NCI-H1436 (cell line): ENCODE measurements at regions not wholly inside any gene's neighbourhood (a gene's known extent, or its start where the extent isn't known, plus 50 kb on each side); places are given as distances from the start of the nearest gene placed in this dataset.
A peak's percentile ranks its signal among the peaks of the same experiment; 100 is the strongest.
"Not testable (repeated sequence)": the region's sequence is repeated elsewhere in the genome, so short reads cannot be mapped to it uniquely, and the experiment has no call there.

ENCODE experiments used
- DNase-seq: peaks from one replicate; lab custom pipeline; 2025; lab: John Stamatoyannopoulos, UW

DNA sequence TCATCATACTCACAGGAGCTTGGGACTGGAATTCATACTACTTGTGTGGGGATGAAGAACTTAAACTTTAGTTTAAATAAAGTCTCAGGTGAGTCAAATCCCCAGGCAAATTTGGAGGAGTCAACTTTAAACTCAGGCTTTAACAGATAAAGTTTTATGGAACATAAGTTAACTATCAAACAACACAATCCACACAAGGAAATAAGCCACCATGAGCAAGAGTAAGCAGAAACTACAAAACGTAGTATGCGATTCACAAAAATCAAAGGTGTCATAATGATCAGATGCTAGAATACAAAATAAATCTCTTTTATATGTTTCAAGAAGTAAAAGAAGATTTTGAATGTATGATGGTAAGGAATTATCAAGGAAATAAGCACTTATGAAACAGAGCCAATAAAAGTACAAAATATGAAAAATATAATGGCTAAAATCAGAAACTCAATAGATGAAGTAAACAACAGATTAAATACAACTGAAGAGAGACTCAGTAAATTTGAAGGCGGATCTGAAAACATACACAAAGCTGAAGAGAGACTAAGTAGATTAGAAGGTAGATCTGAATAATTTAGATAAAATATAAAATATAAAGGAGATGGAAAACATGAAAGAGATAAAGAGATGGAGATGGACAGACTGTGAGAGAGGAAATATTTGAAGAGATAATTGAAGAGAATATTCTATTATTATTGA lies 97.5 kb upstream of the TWIST2 start:
- DNase-seq = no peak

DNA sequence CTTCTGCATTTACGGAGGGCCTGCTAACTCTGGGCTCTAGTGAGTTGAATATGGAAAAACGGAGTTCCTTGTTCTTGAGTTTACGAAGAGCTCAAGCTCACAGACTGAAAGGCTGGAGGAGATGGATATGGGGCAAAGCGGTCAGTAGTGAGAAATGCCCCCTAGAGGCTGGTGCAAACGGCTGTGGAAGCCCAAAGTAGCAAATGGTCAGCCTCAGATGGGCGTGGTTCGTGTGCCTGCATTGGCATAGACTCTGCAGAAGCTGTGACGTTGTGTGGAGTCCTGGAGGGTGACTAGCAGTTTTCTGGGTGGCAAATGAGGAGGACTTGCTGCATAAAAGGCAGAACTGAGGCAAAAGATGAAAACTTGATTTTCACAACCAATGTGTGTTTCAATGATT lies 93.6 kb upstream of the TWIST2 start:
- no peak for DNase-seq

DNA sequence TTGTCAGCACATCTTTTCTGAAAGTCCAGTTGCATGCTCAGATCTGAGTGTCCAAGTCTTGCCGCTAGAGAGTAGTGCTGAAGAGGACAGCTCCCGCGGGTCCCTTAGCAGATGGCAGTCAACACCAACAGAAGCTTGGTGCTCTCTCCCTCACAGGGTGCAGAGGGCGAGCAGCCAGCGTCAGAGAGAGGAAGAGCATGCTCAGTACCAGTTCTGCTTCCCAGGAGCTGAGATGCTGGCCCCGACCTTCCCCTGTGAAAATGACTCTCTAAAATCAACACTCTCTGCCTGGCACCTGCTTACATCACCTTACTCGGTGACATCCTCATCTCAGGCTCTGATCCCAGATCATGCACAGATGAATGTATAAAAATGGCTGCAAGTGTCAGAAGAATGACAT lies 86.0 kb upstream of the TWIST2 start:
- no peak for DNase-seq

DNA sequence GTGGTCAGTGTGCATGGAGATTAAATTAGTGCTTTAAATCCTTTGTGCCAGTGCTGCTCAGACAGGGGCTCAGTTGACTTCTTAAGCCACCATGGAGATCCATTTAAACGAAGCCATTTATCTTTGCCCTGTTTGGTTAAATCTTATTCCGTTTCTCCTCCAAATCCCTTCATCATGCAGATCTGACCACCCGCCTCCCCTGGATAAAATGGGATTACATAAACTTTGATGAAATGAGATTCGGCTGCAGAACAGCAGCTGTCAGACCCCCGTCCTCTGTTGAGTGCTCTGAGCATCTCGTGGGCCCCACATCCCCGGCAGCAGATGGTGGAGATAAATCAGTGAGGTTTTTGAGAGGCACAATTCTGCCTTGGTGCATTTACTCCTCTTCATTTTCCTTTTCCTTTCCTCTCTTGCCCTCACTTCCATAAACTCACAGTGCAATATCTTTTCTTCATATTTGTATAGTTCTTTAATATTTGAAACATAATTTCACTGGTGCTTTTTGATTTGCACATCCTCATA lies 84.4 kb upstream of the TWIST2 start:
- DNase-seq = no peak

DNA sequence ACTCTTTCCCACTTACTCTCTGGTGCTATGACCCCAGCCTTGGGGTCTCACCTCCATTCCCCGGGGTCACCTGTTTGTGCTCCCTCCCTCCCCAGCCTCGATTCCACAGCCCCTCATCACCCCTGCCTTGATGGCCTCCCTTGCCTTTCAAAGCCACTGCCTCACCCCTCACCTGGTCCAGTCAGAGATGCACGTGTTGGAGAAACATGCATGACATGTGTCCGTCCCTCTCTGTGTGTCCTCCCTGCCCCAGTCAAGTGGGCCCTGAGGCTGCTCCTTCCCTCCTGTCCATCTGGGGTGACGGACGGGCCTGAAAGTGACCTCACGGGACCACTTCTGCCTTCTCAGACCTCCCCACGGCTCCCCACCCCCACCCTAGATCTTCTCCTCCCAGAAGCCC lies 82.3 kb upstream of the TWIST2 start:
- DNase-seq = no peak

DNA sequence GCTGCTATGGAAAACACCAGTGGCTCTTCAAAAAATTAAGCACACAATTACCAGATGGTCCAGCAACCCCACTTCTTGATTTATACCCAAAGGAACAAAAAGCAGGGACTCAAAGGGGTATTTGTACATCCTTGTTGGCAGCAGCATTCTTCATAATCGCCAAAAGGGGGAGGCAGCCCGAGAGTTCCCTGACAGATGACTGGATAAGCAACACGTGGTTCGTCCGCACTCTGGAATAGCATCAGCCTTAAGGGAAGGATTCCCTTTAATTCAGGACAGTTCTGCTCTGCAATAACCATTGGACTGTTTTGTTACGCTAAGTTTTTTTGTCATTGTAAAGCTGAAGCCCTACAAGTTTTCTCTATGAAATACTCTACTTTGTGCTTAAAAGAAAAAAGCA lies 76.7 kb upstream of the TWIST2 start:
- DNase-seq = no peak

DNA sequence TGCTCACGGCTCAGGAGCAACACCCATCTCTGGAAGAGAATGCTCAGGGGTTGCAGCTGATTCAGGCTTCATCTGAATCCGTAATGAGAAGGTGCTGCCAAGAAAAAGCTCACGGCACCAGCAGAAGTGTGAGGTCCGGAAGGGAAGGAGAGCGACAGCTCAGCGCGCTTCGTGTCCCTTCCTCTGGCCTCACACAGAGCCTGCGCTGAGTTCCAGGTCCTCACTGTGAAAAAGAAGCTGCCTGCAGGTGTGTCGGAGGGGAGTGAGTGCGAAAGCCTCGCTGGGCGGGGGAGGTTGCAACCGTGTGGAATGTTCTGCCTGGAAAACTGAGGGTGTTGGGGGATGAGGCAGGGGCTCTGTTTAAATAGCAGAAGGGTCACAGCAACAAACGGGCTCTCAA lies 76.2 kb upstream of the TWIST2 start:
- DNase-seq = no peak

DNA sequence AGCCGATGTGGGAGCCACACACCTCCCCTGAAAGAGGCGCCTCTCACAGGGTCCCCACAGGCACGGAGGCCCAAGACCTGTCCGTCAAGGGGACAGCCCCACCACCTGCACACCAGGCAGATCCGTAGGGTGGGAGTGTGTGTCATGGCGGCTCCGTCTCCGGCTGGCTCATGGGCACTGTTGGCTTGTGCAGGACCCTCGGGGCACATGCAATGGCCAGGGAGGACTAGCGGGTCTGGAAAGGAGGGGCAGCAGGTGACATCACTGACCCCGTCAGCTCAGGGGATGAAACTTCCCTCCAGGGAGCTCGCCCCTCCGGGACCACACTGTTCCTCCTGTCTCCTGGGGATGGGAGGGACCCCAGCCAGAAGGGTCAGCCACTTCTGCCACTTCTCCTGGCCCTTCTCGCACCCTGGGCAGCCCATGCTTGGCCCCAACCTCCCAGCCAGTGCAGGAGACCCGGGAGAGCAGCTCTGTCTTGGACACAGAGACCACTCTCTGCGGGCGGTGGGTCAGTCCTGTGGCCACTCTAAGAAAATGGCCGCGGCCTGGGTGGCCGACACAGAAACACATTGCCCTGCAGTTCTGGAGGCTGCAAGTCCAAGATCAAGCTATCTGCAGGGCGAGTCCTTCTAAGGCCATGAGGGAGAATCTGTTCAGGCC lies 75.1 kb upstream of the TWIST2 start:
- no peak for DNase-seq

DNA sequence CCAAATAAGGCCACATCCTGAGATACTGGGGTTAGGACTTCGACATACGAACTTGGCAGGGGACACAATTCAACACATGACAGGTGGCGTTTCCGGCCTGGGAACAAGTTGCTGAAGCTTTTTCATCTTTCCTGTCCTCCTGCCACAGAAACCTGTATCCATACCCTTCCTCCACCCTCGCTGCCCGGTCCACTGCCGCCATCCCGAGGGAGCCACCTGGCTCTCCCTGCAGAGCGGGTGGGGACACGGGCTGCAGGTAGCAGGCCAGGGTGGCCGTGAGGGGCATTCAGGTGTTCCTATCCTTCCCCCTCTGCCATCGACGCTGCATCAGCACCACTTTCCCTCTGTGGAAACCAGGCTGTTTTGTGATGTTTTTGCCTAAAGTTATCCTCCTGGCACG lies 74.4 kb upstream of the TWIST2 start:
- DNase-seq = no peak

DNA sequence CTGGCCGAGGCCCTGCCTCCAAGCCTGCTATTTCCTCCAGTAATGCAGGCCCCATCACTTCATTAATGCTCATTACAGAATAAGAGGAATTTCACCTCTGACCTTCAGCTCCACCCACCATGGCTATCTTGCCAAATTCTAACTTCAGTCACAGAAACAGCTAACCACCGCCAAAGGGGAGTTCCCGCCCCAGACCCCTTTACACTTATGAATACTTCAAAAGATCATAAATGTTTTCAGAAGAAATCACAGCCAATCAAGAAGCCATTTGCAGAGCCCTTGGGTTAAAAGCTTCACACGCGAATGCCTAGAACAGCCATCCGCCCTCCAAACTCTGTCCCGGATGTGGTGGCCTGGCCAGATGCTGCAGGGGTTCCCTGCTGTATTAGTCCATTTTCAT lies 73.8 kb upstream of the TWIST2 start:
- DNase-seq = no peak

DNA sequence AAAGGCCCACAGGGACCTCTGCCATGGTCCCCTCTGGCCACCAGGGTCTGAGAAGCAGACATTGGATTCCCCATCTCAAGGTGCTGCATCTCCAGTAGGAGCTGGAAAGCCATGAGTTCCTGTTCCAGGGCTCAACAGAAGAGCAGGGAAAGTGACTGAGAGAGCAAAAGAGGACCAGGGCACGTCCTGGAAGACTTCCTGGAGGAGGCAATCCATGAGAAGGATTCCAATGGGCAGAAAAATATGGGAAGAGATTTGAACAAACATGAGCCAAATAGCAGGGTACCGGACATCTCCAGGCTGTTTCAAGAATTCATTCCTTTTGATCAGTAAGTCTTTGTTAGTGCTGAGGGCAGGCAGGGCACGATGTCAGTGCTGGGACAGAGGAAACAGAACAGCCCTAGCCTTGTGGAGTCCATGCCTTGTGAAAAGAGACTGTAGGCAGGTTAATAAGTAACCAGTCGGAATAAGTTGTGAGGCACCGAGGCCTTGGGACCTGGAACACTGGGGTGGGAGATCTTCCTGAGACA lies 72.8 kb upstream of the TWIST2 start:
- DNase-seq = no peak

DNA sequence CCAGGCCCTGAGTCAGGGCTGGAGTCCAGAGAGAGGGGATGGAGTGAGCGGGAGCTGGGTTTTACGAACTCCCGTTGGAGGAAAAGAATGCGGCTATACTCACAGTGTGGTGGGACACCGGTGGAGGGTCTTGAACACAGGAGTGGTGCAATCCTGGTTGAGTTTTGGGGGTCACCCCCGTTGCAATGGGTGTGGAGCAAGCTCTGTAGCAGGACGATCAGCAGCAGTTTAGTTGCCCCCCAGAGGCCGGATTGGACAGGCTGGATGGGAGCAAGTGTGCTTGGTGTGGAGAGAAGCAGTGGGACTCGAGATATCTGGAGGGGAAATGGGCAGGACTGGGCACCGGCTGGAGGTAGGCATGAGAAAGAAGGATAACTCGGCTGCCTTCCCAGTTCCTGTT lies 72.3 kb upstream of the TWIST2 start:
- no peak for DNase-seq

DNA sequence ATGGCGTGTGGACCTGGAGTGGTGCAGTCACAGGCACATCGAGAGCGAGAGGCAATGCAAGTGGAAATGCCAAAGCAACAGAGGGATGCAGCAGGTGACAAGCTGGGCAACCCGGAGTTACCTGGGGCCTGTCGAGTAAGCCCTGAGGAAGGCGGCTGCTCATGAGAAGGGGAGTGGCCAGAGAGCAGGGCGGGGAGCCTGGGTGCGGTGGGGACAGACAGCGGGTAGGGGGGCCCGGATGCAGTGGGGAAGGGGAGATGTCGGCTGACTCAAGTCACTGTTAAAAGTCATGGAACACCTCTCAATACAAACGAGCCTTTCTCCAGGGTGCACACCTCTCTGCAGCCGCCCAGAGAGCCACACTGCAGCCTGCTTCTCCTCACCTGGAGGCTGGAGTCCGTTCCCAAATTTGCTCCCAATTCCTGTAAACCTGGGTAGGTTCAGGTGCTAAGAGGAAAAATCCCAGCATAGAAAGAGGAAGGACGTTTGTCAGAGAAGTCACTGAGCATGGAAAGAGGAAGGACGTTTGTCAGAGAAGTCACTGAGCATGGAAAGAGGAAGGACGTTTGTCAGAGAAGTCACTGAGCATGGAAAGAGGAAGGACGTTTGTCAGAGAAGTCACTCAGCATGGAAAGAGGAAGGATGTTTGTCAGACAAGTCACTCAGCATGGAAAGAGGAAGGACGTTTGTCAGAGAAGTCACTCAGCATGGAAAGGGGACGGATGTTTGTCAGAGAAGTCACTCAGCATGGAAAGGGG lies 71.7 kb upstream of the TWIST2 start:
- DNase-seq = no peak

DNA sequence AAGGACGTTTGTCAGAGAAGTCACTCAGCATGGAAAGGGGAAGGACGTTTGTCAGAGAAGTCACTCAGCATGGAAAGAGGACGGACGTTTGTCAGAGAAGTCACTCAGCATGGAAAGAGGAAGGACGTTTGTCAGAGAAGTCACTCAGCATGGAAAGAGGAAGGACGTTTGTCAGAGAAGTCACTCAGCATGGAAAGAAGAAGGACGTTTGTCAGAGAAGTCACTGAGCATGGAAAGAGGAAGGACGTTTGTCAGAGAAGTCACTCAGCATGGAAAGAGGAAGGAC lies 71.2 kb upstream of the TWIST2 start:
- DNase-seq = not testable (repeated sequence)

DNA sequence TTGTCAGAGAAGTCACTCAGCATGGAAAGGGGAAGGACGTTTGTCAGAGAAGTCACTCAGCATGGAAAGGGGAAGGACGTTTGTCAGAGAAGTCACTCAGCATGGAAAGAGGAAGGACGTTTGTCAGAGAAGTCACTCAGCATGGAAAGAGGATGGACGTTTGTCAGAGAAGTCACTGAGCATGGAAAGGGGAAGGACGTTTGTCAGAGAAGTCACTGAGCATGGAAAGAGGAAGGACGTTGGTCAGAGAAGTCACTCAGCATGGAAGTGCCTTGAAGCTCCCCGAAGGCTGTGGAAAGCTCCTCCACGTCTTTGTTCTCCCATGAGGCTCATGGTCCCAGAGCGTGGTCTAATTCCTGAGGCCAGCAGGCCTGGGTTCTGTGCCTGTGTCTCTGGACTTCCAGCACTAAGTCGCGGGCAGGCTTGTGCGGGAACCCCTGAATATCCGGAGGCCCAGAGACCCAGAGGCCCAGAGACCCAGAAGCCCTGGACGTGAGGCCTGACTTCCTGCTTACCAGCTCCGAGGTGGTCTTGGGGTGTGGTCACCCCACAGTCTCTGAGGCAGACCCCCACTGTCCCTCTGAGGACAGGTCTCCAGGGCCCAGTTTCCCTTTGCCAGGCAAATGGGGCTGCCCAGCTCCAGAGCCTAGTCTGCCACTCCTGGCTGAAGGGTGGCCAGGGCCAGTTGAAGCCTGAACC lies 70.4 kb upstream of the TWIST2 start:
- DNase-seq = no peak

DNA sequence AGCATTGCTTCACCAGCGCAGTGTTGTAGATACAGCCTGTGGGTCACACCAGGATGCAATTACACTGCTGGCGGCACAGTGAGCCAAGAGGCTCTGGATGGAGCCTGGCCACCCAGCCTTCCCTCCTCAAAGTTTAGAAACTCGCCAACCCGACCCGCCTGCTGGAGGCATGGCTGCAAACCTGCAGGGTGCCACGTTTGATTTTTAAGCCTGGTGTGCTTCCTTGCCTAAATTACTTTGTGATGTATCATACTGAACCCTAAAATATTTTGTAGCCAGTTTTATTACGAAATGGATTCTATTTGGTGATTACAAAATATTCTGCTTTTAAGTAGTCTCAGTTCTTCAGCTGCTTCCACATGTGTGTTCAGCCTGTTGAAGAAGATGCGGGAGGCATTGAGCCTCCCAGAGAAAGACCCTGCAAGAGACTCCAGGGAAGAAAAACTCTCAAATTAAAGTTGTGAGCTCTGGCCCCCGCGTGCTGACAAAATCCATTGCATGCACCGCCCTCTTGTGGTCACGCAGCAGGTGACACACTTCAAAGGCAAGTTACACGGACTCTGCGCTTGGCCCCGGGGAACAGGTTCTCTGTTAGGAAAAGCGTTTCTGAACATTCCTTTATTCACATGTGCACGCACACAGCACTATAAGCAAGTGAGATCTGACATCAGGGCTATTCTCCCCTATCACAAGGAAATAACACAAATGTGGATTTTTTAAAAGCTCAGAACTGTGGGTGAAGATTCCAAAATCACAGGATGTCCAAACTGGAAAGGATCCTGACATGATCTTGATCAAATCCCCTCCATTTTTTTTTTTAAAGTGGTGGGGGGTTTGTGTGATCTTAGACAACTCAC lies 63.0 kb upstream of the TWIST2 start:
- peak; percentile 40 for DNase-seq

DNA sequence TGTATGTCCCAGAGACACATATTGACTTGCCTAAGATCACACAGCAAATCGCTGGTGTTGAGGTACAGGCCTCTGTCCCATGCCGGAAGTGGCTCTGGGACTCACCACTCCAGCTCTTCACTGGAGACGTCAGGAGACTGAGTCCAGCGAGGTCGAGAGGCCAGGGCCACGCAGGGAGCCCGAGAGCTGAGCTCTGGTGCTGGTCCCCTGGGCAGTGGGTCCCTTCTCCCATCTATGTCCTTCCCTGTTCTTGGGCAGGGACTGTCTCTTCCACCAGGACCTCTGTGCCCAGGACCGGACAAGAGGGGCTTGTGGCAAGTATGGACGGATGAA lies 62.4 kb upstream of the TWIST2 start:
- DNase-seq = no peak

DNA sequence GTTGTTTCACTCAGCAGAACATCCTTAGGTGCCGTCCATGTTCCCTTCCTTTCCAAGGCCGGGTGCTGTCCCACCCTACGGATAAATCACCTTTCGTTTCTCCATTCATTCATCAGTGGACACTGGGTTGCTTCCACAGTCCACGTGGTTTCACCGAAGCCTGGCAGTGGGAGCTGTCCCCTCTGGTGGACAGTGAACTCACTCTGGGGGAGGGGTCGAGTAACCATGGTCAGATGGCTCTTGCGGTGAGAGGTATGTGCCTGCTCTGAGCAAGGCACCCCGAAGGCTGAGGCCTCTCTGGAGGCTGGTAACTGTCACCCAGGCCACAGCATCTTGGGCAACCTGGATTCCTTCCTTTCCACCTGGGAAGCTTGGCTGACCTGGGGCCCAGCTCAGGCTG lies 61.5 kb upstream of the TWIST2 start:
- DNase-seq = no peak

DNA sequence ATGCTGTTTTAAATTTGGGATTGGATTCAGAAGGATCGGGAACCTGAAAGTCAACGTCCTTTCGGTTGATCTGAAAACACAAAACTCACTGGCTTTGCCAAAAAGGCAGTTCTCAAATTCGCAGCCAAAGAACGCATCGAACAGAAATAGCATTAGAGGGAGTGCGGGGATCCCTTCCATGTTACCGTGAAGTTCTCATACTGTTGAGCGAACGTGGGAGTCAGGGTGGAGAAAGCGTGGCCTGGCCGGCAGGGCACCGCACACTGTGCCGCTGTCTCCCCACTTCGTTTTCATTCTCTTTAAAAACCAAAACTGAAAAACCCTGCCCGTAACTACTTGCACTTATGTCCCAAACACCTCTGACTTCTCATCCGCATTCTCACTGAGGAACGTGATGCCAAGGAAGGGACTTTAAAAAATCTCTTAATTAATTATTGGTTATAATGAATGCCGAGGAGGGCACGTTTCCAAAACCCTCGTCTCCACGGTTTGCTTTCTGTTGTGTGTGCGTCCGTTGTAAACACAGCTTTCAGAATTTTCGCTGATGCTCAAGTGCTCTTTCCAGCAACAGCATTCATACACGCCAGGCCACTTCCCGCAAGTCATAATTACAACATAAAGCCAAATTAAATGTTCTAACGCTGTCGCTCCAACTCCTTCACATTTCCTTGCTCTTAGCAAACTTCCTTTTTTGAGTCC lies 60.9 kb upstream of the TWIST2 start:
- no peak for DNase-seq

DNA sequence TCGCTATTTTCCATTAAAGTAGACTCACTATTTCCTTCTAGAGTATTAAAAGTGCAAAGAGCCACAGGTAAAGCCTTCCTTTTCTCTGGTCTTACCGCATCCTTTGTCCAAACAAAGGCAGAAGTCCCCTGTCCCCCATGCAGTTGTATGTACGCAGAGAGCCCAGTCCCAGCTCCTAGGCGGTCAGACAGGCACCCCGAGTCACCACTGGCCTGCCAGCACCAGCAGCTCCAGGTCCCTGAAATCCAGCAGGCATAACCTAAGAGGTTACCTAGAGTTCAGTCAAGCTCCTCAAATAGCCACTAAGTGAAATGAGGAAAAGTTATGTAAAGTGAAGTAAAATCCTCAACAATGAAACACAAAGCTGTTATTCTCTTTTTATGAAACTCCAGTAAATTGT lies 60.4 kb upstream of the TWIST2 start:
- no peak for DNase-seq

DNA sequence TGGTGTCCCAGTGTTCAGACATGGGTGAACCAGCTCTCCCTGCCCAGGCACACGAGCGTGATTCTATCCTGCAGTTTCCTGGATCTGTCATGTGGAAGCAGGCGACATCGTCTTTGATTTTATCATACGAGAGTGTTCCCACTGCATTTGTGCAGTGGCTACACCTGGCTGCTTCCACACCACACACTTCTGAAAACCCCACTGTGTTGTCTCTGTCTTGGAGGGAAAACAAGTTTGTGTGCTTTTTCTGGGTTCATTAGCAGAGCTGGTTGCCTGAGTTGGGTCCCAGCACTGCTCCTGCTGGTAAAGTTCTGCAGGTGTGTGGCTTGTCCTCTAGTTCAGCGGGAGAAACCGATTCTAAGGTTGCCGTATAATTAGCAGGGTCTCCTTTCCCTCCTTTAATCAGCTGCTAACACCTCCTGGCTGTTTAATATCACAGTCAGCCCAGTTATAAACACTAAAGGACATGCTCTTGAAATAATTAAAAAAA lies 58.5 kb upstream of the TWIST2 start:
- no peak for DNase-seq
